ENCODE measurements at regions not wholly inside any gene's neighbourhood (a gene's known extent, or its start where the extent isn't known, plus 50 kb on each side); places are given as distances from the start of the nearest gene placed in this dataset.

DNA sequence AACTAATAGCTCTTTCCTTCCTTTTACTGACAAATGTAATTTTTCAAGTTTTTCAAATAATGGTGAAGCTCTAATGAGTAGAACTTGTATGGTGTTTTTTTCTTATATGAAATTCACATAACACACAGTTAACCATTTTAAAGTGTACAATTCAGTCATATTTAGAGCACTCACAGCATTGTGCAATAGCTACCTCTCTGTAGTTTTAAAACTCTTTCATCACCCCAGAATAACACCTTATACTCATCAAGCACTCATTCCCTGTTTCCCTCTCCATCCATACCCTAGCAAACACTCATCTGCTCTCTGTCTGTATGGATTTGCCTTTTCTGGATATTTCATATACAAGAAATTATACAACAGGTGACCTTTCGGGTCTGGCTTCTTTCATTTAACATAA, 207.9 kb upstream of the SLC38A2 start:
- Mint-ChIP-seq H3K4me3 (no peak overlapping the region), H3K27ac (ENCODE audit: unreplicated experiment) (no peak overlapping the region), H3K9me3 (peaks cover 30% of the 10 kb centered on the region), H3K4me1 (peaks cover 5% of the 10 kb centered on the region), H3K27me3 (ENCODE audit: low read depth) (no peaks in the 10 kb centered on the region), H3K36me3 (ENCODE audit: low read depth) (peaks cover 28% of the 10 kb centered on the region)
- DNase-seq (ENCODE audit: low read depth, low spot score): no peak
- TF ChIP-seq CTCF (conservative IDR thresholded peaks at IDR 0.05): no peak

DNA sequence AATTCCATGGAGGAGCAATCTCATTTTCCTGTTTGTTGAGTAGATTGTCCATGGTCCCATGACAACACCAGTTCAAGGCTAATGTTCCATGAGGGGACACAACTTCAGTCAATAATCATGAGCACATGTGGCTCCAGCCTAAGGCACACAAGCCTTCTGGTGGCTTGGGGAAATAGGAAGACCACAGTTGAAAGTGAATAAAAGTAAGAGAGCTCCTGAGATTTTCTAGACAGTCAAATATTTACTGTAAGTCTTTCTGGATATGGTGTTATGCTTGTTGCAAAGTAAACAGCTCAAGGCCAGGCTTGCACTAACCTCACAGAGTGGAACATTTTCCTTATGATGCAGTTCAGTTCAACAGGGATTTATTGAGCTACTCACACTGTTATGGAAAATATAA, 206.9 kb upstream of the SLC38A2 start:
- TF ChIP-seq CTCF (conservative IDR thresholded peaks at IDR 0.05): no peak
- peaks cover 24% of the 10 kb centered on the region for H3K9me3 Mint-ChIP-seq

DNA sequence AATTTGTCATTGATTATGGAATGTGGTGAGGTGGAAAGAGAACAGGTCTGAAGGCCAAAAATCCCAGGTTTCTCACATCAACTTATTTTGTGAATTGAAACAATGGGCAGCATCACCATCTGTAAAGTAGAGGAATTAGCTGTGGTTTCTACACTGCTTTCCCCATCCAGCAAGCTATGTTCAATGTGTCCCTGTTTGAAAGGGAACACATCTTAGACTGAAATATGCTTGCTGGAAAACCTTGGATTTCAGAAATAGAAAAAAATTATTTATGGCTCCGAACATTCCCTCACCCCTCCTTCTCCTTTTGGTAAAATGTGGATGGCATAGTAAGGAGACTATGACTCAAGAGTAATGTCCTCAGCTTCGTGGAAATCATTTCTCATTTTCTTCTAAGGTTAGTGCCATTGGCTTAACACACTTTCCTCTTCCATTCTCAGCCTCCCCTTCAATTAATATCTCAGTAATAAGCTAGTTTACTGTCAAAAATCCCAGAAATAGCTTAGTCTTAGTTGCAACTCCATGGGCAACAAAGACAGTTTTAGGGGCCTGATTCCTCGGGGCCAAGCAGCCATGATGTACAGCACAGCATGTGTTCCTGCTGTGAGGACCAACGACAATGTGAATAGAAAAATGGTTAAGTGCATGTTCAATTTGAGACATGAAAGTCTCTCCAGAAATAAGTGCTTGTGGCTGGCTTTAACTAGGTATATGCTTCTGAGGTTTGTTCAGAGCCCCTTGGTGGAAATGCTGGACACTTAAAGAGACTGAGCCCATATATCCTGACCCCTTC, 205.8 kb upstream of the SLC38A2 start:
- Mint-ChIP-seq H3K27ac (ENCODE audit: unreplicated experiment) (no peak overlapping the region), H3K4me1 (no peaks in the 10 kb centered on the region), H3K36me3 (ENCODE audit: low read depth) (peaks cover 10% of the 10 kb centered on the region), H3K4me3 (no peak overlapping the region), H3K9me3 (peaks cover 15% of the 10 kb centered on the region), H3K27me3 (ENCODE audit: low read depth) (no peaks in the 10 kb centered on the region)
- TF ChIP-seq CTCF (conservative IDR thresholded peaks at IDR 0.05): no peak
- no peak for DNase-seq (ENCODE audit: low read depth, low spot score)

More for the DNA sequence above, 206.9 kb upstream of the SLC38A2 start:
- H3K27ac Mint-ChIP-seq (ENCODE audit: unreplicated experiment): no peak overlapping the region
- H3K27me3 Mint-ChIP-seq (ENCODE audit: low read depth): no peaks in the 10 kb centered on the region
- H3K36me3 Mint-ChIP-seq (ENCODE audit: low read depth): peaks cover 19% of the 10 kb centered on the region
- no peak for DNase-seq (ENCODE audit: low read depth, low spot score)
- no peak overlapping the region for H3K4me3 Mint-ChIP-seq
- H3K4me1 Mint-ChIP-seq: no peaks in the 10 kb centered on the region

DNA sequence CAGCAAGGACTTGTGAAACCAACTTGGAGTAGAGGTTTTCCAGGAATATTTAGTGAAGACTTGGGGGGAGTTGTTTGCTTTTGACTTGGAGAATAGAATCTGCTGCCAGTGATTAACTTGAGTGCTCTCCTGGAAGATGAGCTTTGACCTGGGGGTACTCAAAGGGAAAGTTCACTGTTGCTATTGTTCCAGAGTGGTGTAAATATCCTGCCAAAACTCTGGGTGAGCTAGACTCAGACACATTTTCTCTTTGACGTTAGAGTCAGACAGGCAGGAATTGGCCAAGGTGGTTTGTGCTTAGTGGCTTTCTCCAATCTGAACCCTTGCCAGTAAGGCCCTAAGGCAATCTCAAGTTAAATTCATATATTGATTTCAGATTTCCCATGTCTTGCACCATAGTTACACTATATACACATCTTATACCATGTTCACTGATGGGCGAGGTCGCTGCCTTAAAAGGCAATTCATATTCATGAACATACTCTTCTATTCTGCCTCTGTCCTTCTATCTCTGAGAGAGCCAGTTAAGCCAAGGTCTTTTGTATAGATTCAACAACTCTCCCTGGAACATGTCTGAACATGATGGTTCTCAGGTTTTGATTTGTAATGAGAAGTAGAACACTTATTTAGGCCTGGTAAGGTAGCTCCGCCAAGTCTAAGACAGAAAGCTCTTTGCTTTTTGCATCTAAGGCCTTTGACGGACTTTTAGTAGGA, 204.6 kb upstream of the SLC38A2 start:
- no peak for TF ChIP-seq CTCF (conservative IDR thresholded peaks at IDR 0.05)
- Mint-ChIP-seq H3K27me3 (ENCODE audit: low read depth) (no peaks in the 10 kb centered on the region), H3K4me1 (no peaks in the 10 kb centered on the region), H3K27ac (ENCODE audit: unreplicated experiment) (no peak overlapping the region), H3K9me3 (peaks cover 8% of the 10 kb centered on the region), H3K36me3 (ENCODE audit: low read depth) (peaks cover 3% of the 10 kb centered on the region), H3K4me3 (no peak overlapping the region)
- no peak for DNase-seq (ENCODE audit: low read depth, low spot score)

DNA sequence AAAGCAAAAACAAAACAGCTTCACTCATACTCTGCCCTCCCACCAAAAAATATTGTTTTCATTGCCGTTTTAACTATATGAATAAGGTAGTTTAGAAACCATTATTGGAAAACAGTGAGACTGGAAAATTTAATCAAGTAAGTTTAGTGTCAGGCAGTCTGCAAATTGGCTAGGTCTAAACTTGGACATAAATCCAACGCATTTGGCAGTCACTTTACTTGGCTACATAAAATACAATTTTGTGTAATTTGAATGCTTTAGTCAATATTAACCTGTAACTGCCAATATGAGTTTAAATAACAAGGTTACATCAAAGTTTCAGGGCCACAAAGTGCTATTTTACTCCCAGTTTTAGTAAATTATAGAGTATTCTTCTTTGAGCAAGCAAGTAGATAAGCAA, 202.3 kb upstream of the SLC38A2 start:
- Mint-ChIP-seq H3K36me3 (ENCODE audit: low read depth) (no peaks in the 10 kb centered on the region), H3K9me3 (peaks cover 2% of the 10 kb centered on the region), H3K27me3 (ENCODE audit: low read depth) (no peaks in the 10 kb centered on the region), H3K4me3 (no peak overlapping the region), H3K4me1 (no peaks in the 10 kb centered on the region), H3K27ac (ENCODE audit: unreplicated experiment) (no peak overlapping the region)
- no peak for TF ChIP-seq CTCF (conservative IDR thresholded peaks at IDR 0.05)
- no peak for DNase-seq (ENCODE audit: low read depth, low spot score)
